ENCODE measurements at regions not wholly inside any gene's neighbourhood (a gene's known extent, or its start where the extent isn't known, plus 50 kb on each side); places are given as distances from the start of the nearest gene placed in this dataset.

- no peak for TF ChIP-seq CTCF (IDR thresholded peaks at IDR 0.05)
- TF ChIP-seq EP300 (IDR thresholded peaks at IDR 0.05) = no peak
- TF ChIP-seq POLR2AphosphoS5 (IDR thresholded peaks at IDR 0.05) = no peak
These were observed 277.5 kb downstream of the ETAA1 start for GRCh38 chr2:67674668-67675067.

All from sigmoid colon (tissue), 4 donors.